HepG2 (cell line): ENCODE measurements at regions not wholly inside any gene's neighbourhood (a gene's known extent, or its start where the extent isn't known, plus 50 kb on each side); places are given as distances from the start of the nearest gene placed in this dataset.

Source experiments
- ATAC-seq: fragments of 200-7000 bp; cut with Tn5 transposase; 3 replicates; pipeline ENCODE4 v1.9.1; 2020; ENCODE audit warnings: mild to moderate bottlenecking, moderate library complexity
- BruUV-seq: library from RNA; stranded (reverse); fragments of 400-500 nt; replicated peaks from 2 replicates; lab custom pipeline; 2021; lab: Mats Ljungman, UMichigan
- CTCF ChIA-PET: fragments of 300-600 bp; formaldehyde crosslinking; extraction: SDS; loops from one replicate; lab custom pipeline; 2021; ENCODE audit warnings: low total read pairs, inconsistent platforms, low intra/inter-chr PET ratio; lab: Yijun Ruan, JAX
- POLR2A ChIA-PET: fragments of 350-600 bp; sonication (Branson Sonifier 250); formaldehyde crosslinking; loops from one replicate; lab custom pipeline; 2020; ENCODE audit warnings: antibody characterized with exemption, inconsistent platforms; lab: Yijun Ruan, JAX
- DNase-seq: peaks from one replicate; pipeline ENCODE4 v3.0.0-alpha.2; 2015; ENCODE audit warnings: low spot score
- FAIRE-seq: peaks from 3 replicates; lab custom pipeline; 2011; peaks lifted over from hg19 to GRCh38; lab: Jason Lieb, UNC
- H2AFZ ChIP-seq: one replicate; pipeline ENCODE4 v1.6.1; 2011; ENCODE audit warnings: low read length, inconsistent platforms
- H3K27ac ChIP-seq: fragments of 300-600 bp; 3 replicates; pipeline ENCODE4 v1.8.0; 2011; ENCODE audit warnings: mixed run types, mild to moderate bottlenecking, mixed read lengths, low read length, inconsistent platforms; ENCODE audit not compliant: insufficient read depth; ENCODE audit errors: extremely low read length
- H3K27me3 ChIP-seq, 2 experiments: fragments of 200-600 bp in 1 of 2; 2 replicates in 1 of 2; 3 replicates in 1 of 2; pipeline versions ENCODE4 v1.6.0 to v1.8.0; 2011; ENCODE audit warnings: low read length in 2 of 2, mild to moderate bottlenecking in 2 of 2, moderate library complexity in 2 of 2, inconsistent platforms in 1 of 2; ENCODE audit not compliant: insufficient read depth in 2 of 2, control insufficient read depth in 1 of 2
- H3K36me3 ChIP-seq, 2 experiments: fragments of 200-600 bp in 1 of 2; replicated peaks in 1 of 2; 2 replicates in 1 of 2; 3 replicates in 1 of 2; pipeline versions ENCODE4 v1.5.1 to v1.8.0; 2011; ENCODE audit warnings: low read length in 2 of 2, inconsistent platforms in 1 of 2; ENCODE audit not compliant: insufficient read depth in 2 of 2, control insufficient read depth in 1 of 2
- H3K4me1 ChIP-seq: 2 replicates; pipeline ENCODE4 v1.5.1; 2012; ENCODE audit warnings: low read length, inconsistent platforms; ENCODE audit not compliant: insufficient read depth
- H3K4me2 ChIP-seq: 2 replicates; pipeline ENCODE4 v1.6.0; 2011; ENCODE audit warnings: low read depth, low read length, inconsistent platforms
- H3K4me3 ChIP-seq, 3 experiments: fragments of 200-600 bp in 1 of 3; sonication (generic), shearing (Covaris generic) in 1 of 3; replicated peaks in 1 of 3; 2 replicates each; pipeline ENCODE4 v1.5.1; 2011 to 2016; ENCODE audit warnings: low read length in 3 of 3, inconsistent platforms in 2 of 3, low read depth in 2 of 3, mild to moderate bottlenecking in 2 of 3, control low read depth in 1 of 3, mixed read lengths in 1 of 3; ENCODE audit not compliant: insufficient read depth in 1 of 3
- H3K79me2 ChIP-seq: one replicate; pipeline ENCODE4 v1.6.1; 2011; ENCODE audit warnings: low read length, inconsistent platforms; ENCODE audit not compliant: insufficient read depth
- H3K9ac ChIP-seq: 2 replicates; pipeline ENCODE4 v1.6.0; 2011; ENCODE audit warnings: mild to moderate bottlenecking, low read depth, low read length, inconsistent platforms; ENCODE audit not compliant: insufficient read depth
- H3K9me3 ChIP-seq: 2 replicates; pipeline ENCODE4 v1.5.1; 2012; ENCODE audit warnings: mild to moderate bottlenecking, low read length
- H4K20me1 ChIP-seq: 2 replicates; pipeline ENCODE4 v1.6.0; 2011; ENCODE audit warnings: inconsistent platforms, mild to moderate bottlenecking, low read length, moderate library complexity; ENCODE audit not compliant: insufficient read depth
- ARHGAP35 ChIP-seq: sonication (generic); formaldehyde crosslinking; IDR thresholded peaks from 2 replicates; pipeline ENCODE4 v1.9.0; 2022; ENCODE audit warnings: mild to moderate bottlenecking, inconsistent platforms, moderate library complexity, missing genetic modification reagents, borderline replicate concordance
- BRCA1 ChIP-seq: sonication (generic); formaldehyde crosslinking; IDR thresholded peaks from 2 replicates; pipeline ENCODE4 v1.4.0; 2020; ENCODE audit warnings: missing genetic modification reagents
- MED1 ChIP-seq: sonication (generic); formaldehyde crosslinking; IDR thresholded peaks from 2 replicates; pipeline ENCODE4 v1.4.0; 2020; ENCODE audit warnings: missing genetic modification reagents
- NRL ChIP-seq: sonication (generic); formaldehyde crosslinking; IDR thresholded peaks from 2 replicates; pipeline ENCODE4 v1.5.0; 2020; ENCODE audit warnings: missing genetic modification reagents, mild to moderate bottlenecking, moderate library complexity, borderline replicate concordance
- RFX1 ChIP-seq: fragments of 450-650 bp; IDR thresholded peaks from 2 replicates; pipeline ENCODE4 v1.6.1; 2017
- ZNF180 ChIP-seq: sonication (generic); formaldehyde crosslinking; IDR thresholded peaks from 2 replicates; pipeline ENCODE4 v1.4.0; 2020; ENCODE audit warnings: low read depth, missing genetic modification reagents, borderline replicate concordance
- ZNF441 ChIP-seq: sonication (generic); formaldehyde crosslinking; IDR thresholded peaks from 2 replicates; pipeline ENCODE4 v1.7.0; 2021; ENCODE audit warnings: missing genetic modification reagents, borderline replicate concordance
- ZNF577 ChIP-seq: sonication (generic); formaldehyde crosslinking; IDR thresholded peaks from 2 replicates; pipeline ENCODE4 v1.4.0; 2020; ENCODE audit warnings: mild to moderate bottlenecking, low read depth, missing genetic modification reagents, borderline replicate concordance
- ZNF644 ChIP-seq: IDR thresholded peaks from 2 replicates; pipeline ENCODE4 v1.6.1; 2016; ENCODE audit warnings: low read depth
- ZNF878 ChIP-seq: sonication (generic); formaldehyde crosslinking; IDR thresholded peaks from 2 replicates; pipeline ENCODE4 v1.8.1; 2023; ENCODE audit warnings: mild to moderate bottlenecking, missing genetic modification reagents, moderate library complexity
- WGBS: methylation state at CpG from one replicate; pipeline ENCODE4 v1.1.6; 2017; ENCODE audit warnings: low lambda C conversion rate; 5-methylcytosine and 5-hydroxymethylcytosine counted together
- in situ Hi-C: cut with HindIII; loops from 2 replicates; pipeline ENCODE4 v1.10.0; 2017; ENCODE audit warnings: low pct_unique_long_range_greater_than_20kb; ENCODE audit not compliant: extremely low pct_ligation_motif_present
- intact Hi-C: fragments of 100-400 bp; cut with micrococcal nuclease; formaldehyde crosslinking; loops from one replicate; pipeline ENCODE4 v1.10.0; 2022; ENCODE audit not compliant: unreplicated experiment
- TF ChIP-seq, protein P1 (sequence below): sonication (generic); formaldehyde crosslinking; IDR thresholded peaks from 2 replicates; pipeline ENCODE4 v1.4.0; 2020; ENCODE audit warnings: missing genetic modification reagents, mild to moderate bottlenecking, borderline replicate concordance

GRCh38 chr3:16053794-16054193 lies 120.7 kb upstream of the GALNT15 start:
- peaks cover 79% of the 10 kb centered on the region for H3K4me1 ChIP-seq
- no peaks in the 10 kb centered on the region for H3K79me2 ChIP-seq
- H3K4me2 ChIP-seq = no peak overlapping the region
- no peak for TF ChIP-seq ARHGAP35 (CRISPR knock-in tag)
- TF ChIP-seq ZNF878 (CRISPR knock-in tag) = no peak
- no peaks in the 10 kb centered on the region for H3K36me3 ChIP-seq
- intact Hi-C loops (no loop called here), in situ Hi-C loops (loop anchor here (5.0 kb wide), 1 partner anchor 119 kb away; the partner anchor contains the start of gene GALNT15)
- H3K9ac ChIP-seq = no peak overlapping the region
- DNase-seq (no peak), ATAC-seq (no peak), FAIRE-seq (no peak)
- ChIA-PET POLR2A (interaction anchor here (1.2 kb wide), 1 partner anchor 198 kb away, joined by 4 read pairs; no protein-coding TSS in a partner anchor), CTCF (no interaction called here)
- H2AFZ ChIP-seq = no peak overlapping the region
- H3K27me3 ChIP-seq = no peaks in the 10 kb centered on the region; a peak in 1 of 5 replicates
- H3K4me3 ChIP-seq = no peak overlapping the region
- no TSS peak for BruUV-seq
- H3K9me3 ChIP-seq = no peaks in the 10 kb centered on the region
- no peak overlapping the region for H3K27ac ChIP-seq
- H4K20me1 ChIP-seq = no peaks in the 10 kb centered on the region

DNA sequence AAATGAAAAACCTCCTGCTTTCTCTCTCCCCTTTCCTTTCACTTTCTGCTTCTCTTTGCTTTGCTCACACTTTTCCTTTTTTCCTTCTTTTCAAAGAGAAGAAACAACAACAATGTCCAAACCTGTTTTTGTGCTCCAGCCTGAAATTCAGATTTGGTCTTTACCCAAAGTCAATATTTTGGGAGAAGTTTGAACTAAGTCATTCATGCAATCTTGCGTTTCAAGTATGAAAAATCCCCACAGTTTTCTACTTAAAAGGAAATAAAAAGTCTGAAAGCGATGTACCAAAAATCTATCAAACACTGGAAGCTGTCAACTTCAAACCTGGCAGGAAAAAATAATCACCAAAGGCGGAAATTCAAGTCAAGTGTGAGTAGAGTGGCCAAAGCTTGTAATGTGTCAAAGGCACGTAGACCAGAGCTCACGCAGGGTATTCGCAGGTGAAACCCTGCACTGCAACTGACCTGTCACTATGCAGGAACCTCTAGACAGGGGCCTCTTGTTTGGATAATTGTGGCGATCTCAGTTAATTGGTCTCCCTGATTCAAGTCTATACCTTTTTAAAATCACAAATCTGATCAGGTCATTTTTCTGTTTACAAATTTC lies 118.8 kb upstream of the GALNT15 start:
- Histone ChIP-seq H3K4me1 (peaks cover 82% of the 10 kb centered on the region), H3K9me3 (no peaks in the 10 kb centered on the region), H4K20me1 (no peaks in the 10 kb centered on the region), H3K4me2 (peak overlapping the region; percentile 73), H3K79me2 (no peaks in the 10 kb centered on the region), H3K9ac (peak overlapping the region; percentile 57), H3K4me3 (peak overlapping the region; percentile 16 to 53 (median 44); a peak in 4 of 6 replicates), H2AFZ (peak overlapping the region; percentile 37), H3K27ac (peak overlapping the region; percentile 30), H3K27me3 (no peaks in the 10 kb centered on the region; a peak in 1 of 5 replicates), H3K36me3 (no peaks in the 10 kb centered on the region)
- ChIA-PET CTCF (no interaction called here), POLR2A (interaction anchor here (0.9 to 1.0 kb wide), 2 partner anchors 15 to 196 kb away, joined by 3 to 4 read pairs; no protein-coding TSS in a partner anchor)
- no peak for DNase-seq
- peak; percentile 37 for FAIRE-seq
- intact Hi-C loops (loop anchor here (2.0 kb wide), 1 partner anchor 47 kb away; no protein-coding TSS in a partner anchor), in situ Hi-C loops (no loop called here)
- BruUV-seq = no TSS peak
- 6% methylated on average over 6 of the region's 7 CpGs for WGBS
- peak; percentile 69 for ATAC-seq
- TF ChIP-seq ZNF577 (CRISPR knock-in tag) (no peak), RFX1 (no peak), ZNF180 (no peak), ZNF441 (CRISPR knock-in tag) (0 out of 2 replicates have a peak, but pooled peaks have one; percentile 41), ZNF644 (no peak), BRCA1 (CRISPR knock-in tag) (no peak), MED1 (CRISPR knock-in tag) (peak; percentile 57), NRL (CRISPR knock-in tag) (no peak)
- TF ChIP-seq, protein P1, sequence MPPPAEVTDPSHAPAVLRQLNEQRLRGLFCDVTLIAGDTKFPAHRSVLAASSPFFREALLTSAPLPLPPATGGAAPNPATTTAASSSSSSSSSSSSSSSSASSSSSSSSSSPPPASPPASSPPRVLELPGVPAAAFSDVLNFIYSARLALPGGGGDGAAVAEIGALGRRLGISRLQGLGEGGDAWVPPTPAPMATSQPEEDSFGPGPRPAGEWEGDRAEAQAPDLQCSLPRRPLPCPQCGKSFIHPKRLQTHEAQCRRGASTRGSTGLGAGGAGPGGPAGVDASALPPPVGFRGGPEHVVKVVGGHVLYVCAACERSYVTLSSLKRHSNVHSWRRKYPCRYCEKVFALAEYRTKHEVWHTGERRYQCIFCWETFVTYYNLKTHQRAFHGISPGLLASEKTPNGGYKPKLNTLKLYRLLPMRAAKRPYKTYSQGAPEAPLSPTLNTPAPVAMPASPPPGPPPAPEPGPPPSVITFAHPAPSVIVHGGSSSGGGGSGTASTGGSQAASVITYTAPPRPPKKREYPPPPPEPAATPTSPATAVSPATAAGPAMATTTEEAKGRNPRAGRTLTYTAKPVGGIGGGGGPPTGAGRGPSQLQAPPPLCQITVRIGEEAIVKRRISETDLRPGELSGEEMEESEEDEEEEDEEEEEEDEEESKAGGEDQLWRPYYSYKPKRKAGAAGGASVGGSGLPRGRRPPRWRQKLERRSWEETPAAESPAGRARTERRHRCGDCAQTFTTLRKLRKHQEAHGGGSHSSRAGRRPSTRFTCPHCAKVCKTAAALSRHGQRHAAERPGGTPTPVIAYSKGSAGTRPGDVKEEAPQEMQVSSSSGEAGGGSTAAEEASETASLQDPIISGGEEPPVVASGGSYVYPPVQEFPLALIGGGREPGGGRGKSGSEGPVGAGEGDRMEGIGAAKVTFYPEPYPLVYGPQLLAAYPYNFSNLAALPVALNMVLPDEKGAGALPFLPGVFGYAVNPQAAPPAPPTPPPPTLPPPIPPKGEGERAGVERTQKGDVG = no peak
